HepG2 (cell line): ENCODE measurements at regions not wholly inside any gene's neighbourhood (a gene's known extent, or its start where the extent isn't known, plus 50 kb on each side); places are given as distances from the start of the nearest gene placed in this dataset.

Experiments
- ATAC-seq: fragments of 200-7000 bp; cut with Tn5 transposase; 3 replicates; pipeline ENCODE4 v1.9.1; 2020; ENCODE audit warnings: mild to moderate bottlenecking, moderate library complexity
- BruUV-seq: library from RNA; stranded (reverse); fragments of 400-500 nt; replicated peaks from 2 replicates; lab custom pipeline; 2021; lab: Mats Ljungman, UMichigan
- CTCF ChIA-PET: fragments of 300-600 bp; formaldehyde crosslinking; extraction: SDS; loops from one replicate; lab custom pipeline; 2021; ENCODE audit warnings: low total read pairs, inconsistent platforms, low intra/inter-chr PET ratio; lab: Yijun Ruan, JAX
- POLR2A ChIA-PET: fragments of 350-600 bp; sonication (Branson Sonifier 250); formaldehyde crosslinking; loops from one replicate; lab custom pipeline; 2020; ENCODE audit warnings: antibody characterized with exemption, inconsistent platforms; lab: Yijun Ruan, JAX
- DNase-seq: peaks from one replicate; pipeline ENCODE4 v3.0.0-alpha.2; 2015; ENCODE audit warnings: low spot score
- FAIRE-seq: peaks from 3 replicates; lab custom pipeline; 2011; peaks lifted over from hg19 to GRCh38; lab: Jason Lieb, UNC
- H2AFZ ChIP-seq: one replicate; pipeline ENCODE4 v1.6.1; 2011; ENCODE audit warnings: low read length, inconsistent platforms
- H3K27ac ChIP-seq: fragments of 300-600 bp; 3 replicates; pipeline ENCODE4 v1.8.0; 2011; ENCODE audit warnings: mixed run types, mild to moderate bottlenecking, mixed read lengths, low read length, inconsistent platforms; ENCODE audit not compliant: insufficient read depth; ENCODE audit errors: extremely low read length
- H3K27me3 ChIP-seq, 2 experiments: fragments of 200-600 bp in 1 of 2; 2 replicates in 1 of 2; 3 replicates in 1 of 2; pipeline versions ENCODE4 v1.6.0 to v1.8.0; 2011; ENCODE audit warnings: low read length in 2 of 2, mild to moderate bottlenecking in 2 of 2, moderate library complexity in 2 of 2, inconsistent platforms in 1 of 2; ENCODE audit not compliant: insufficient read depth in 2 of 2, control insufficient read depth in 1 of 2
- H3K36me3 ChIP-seq, 2 experiments: fragments of 200-600 bp in 1 of 2; replicated peaks in 1 of 2; 2 replicates in 1 of 2; 3 replicates in 1 of 2; pipeline versions ENCODE4 v1.5.1 to v1.8.0; 2011; ENCODE audit warnings: low read length in 2 of 2, inconsistent platforms in 1 of 2; ENCODE audit not compliant: insufficient read depth in 2 of 2, control insufficient read depth in 1 of 2
- H3K4me1 ChIP-seq: 2 replicates; pipeline ENCODE4 v1.5.1; 2012; ENCODE audit warnings: low read length, inconsistent platforms; ENCODE audit not compliant: insufficient read depth
- H3K4me2 ChIP-seq: 2 replicates; pipeline ENCODE4 v1.6.0; 2011; ENCODE audit warnings: low read depth, low read length, inconsistent platforms
- H3K4me3 ChIP-seq, 3 experiments: fragments of 200-600 bp in 1 of 3; sonication (generic), shearing (Covaris generic) in 1 of 3; replicated peaks in 1 of 3; 2 replicates each; pipeline ENCODE4 v1.5.1; 2011 to 2016; ENCODE audit warnings: low read length in 3 of 3, inconsistent platforms in 2 of 3, low read depth in 2 of 3, mild to moderate bottlenecking in 2 of 3, control low read depth in 1 of 3, mixed read lengths in 1 of 3; ENCODE audit not compliant: insufficient read depth in 1 of 3
- H3K79me2 ChIP-seq: one replicate; pipeline ENCODE4 v1.6.1; 2011; ENCODE audit warnings: low read length, inconsistent platforms; ENCODE audit not compliant: insufficient read depth
- H3K9ac ChIP-seq: 2 replicates; pipeline ENCODE4 v1.6.0; 2011; ENCODE audit warnings: mild to moderate bottlenecking, low read depth, low read length, inconsistent platforms; ENCODE audit not compliant: insufficient read depth
- H3K9me3 ChIP-seq: 2 replicates; pipeline ENCODE4 v1.5.1; 2012; ENCODE audit warnings: mild to moderate bottlenecking, low read length
- H4K20me1 ChIP-seq: 2 replicates; pipeline ENCODE4 v1.6.0; 2011; ENCODE audit warnings: inconsistent platforms, mild to moderate bottlenecking, low read length, moderate library complexity; ENCODE audit not compliant: insufficient read depth
- CC2D1A ChIP-seq: sonication (generic); formaldehyde crosslinking; IDR thresholded peaks from 2 replicates; pipeline ENCODE4 v1.8.1; 2023; ENCODE audit warnings: mild to moderate bottlenecking, missing genetic modification reagents
- CSRNP2 ChIP-seq: sonication (generic); formaldehyde crosslinking; conservative IDR thresholded peaks from 2 replicates; pipeline ENCODE4 v1.8.0; 2022; ENCODE audit warnings: low read depth, missing genetic modification reagents
- FOSL2 ChIP-seq: sonication (generic); formaldehyde crosslinking; IDR thresholded peaks from 2 replicates; pipeline ENCODE4 v1.4.0; 2020; ENCODE audit warnings: missing genetic modification reagents
- HNF4G ChIP-seq, 2 experiments: sonication (generic) in 1 of 2; formaldehyde crosslinking in 1 of 2; IDR thresholded peaks; 2 replicates each; pipeline versions ENCODE4 v1.4.0 to v1.6.1; 2011 to 2020; ENCODE audit warnings: borderline replicate concordance in 2 of 2, low read depth in 2 of 2, mild to moderate bottlenecking in 2 of 2, low read length in 1 of 2, missing genetic modification reagents in 1 of 2, moderate library complexity in 1 of 2
- POLR2AphosphoS2 ChIP-seq: IDR thresholded peaks from 2 replicates; pipeline ENCODE4 v1.6.1; 2011; ENCODE audit warnings: low read depth, low read length, improper control_type of control experiment
- ZNF547 ChIP-seq: sonication (generic); formaldehyde crosslinking; IDR thresholded peaks from 2 replicates; pipeline ENCODE4 v1.5.1; 2020; ENCODE audit warnings: mild to moderate bottlenecking, missing genetic modification reagents
- WGBS: methylation state at CpG from one replicate; pipeline ENCODE4 v1.1.6; 2017; ENCODE audit warnings: low lambda C conversion rate; 5-methylcytosine and 5-hydroxymethylcytosine counted together
- in situ Hi-C: cut with HindIII; loops from 2 replicates; pipeline ENCODE4 v1.10.0; 2017; ENCODE audit warnings: low pct_unique_long_range_greater_than_20kb; ENCODE audit not compliant: extremely low pct_ligation_motif_present
- intact Hi-C: fragments of 100-400 bp; cut with micrococcal nuclease; formaldehyde crosslinking; loops from one replicate; pipeline ENCODE4 v1.10.0; 2022; ENCODE audit not compliant: unreplicated experiment

DNA sequence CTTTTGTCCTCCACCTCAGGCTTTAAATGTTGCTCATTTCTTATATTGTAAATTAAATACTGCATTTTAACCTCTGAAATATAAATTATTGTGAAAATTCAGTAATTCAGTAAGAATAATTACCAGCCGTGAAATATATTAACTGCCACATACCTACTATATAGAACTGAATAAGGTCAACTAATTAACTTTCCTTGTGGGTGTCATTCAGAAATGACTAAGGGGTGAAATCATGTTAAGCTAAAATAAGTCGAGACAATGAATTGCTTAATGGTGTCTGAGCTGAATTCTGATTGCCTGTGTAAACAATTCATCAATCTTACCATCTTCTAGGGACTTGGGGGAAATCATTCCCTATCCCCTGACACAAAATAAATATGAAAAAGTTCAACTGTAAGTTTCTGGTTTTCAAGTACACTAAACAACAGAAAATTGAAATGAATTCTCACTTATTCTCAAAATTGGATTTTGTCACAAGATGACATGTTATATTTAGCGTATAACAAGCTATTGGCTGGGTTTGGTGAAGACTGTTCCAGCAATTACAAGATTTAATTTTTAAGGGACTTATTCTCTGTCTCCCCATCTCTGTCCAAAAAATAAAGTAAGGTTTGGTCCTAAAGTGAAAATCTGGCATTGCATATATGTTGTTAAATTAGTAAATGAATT is 255.1 kb downstream of the METTL4 start:
- H3K4me1 ChIP-seq: peaks cover 14% of the 10 kb centered on the region
- CTCF ChIA-PET: no interaction called here
- no peaks in the 10 kb centered on the region for H3K79me2 ChIP-seq
- H3K9ac ChIP-seq: no peak overlapping the region
- no peak overlapping the region for H2AFZ ChIP-seq
- no TSS peak for BruUV-seq
- in situ Hi-C loops: no loop called here
- no peaks in the 10 kb centered on the region for H3K27me3 ChIP-seq
- ATAC-seq: no peak
- POLR2A ChIA-PET: no interaction called here
- TF ChIP-seq CSRNP2 (CRISPR knock-in tag) (no peak), FOSL2 (CRISPR knock-in tag) (no peak), CC2D1A (CRISPR knock-in tag) (no peak), ZNF547 (CRISPR knock-in tag) (no peak), HNF4G (IDR thresholded peaks at IDR 0.05; ENCODE audit: borderline replicate concordance, low read depth, low read length) (no peak), HNF4G (CRISPR knock-in tag; IDR thresholded peaks at IDR 0.05; ENCODE audit: borderline replicate concordance, low read depth) (no peak), POLR2AphosphoS2 (no peak)
- TF ChIP-seq, all 625 proteins: peak for 0
- intact Hi-C loops: loop anchor here (10.0 kb wide), 1 partner anchor 51 kb away; no protein-coding TSS in a partner anchor
- Histone ChIP-seq H3K9me3 (no peaks in the 10 kb centered on the region), H3K27ac (no peak overlapping the region), H4K20me1 (no peaks in the 10 kb centered on the region), H3K4me2 (no peak overlapping the region), H3K36me3 (no peaks in the 10 kb centered on the region), H3K4me3 (no peak overlapping the region)
- DNase-seq: no peak
- 66% methylated on average over 3 of the region's 3 CpGs for WGBS
- FAIRE-seq: no peak
